Naive thymus-derived CD4-positive, alpha-beta T cell (primary cell): ENCODE measurements at regions not wholly inside any gene's neighbourhood (a gene's known extent, or its start where the extent isn't known, plus 50 kb on each side); places are given as distances from the start of the nearest gene placed in this dataset.

Experiments used
- ATAC-seq: fragments of 150-1000 bp; cut with Tn5 transposase; 2 replicates; pipeline ENCODE4 v1.10.0; 2021; ENCODE audit warnings: mild to moderate bottlenecking, moderate library complexity
- CTCF ChIA-PET: fragments of 350-600 bp; sonication (Branson Sonifier 250); formaldehyde crosslinking; loops from one replicate; lab custom pipeline; 2021; ENCODE audit warnings: antibody characterized with exemption; lab: Charles Lee
- POLR2A ChIA-PET: fragments of 350-600 bp; sonication (Branson Sonifier 250); formaldehyde crosslinking; loops from one replicate; lab custom pipeline; 2021; ENCODE audit warnings: antibody characterized with exemption, inconsistent platforms; lab: Charles Lee
- DNase-seq, 9 donors: peaks; one replicate each; pipeline versions ENCODE4 v3.0.0 to v3.0.0-alpha.2; 2020 to 2022; ENCODE audit warnings: mixed read lengths in 1 of 9
- H3K27ac ChIP-seq: one replicate; pipeline ENCODE4 v1.7.0; 2013; ENCODE audit warnings: mild to moderate bottlenecking, low read depth, low read length, moderate library complexity
- H3K27me3 ChIP-seq, 2 donors: one replicate each; pipeline ENCODE4 v1.7.0; 2013; ENCODE audit warnings: low read length in 2 of 2, mild to moderate bottlenecking in 2 of 2, moderate library complexity in 2 of 2; ENCODE audit not compliant: control insufficient read depth in 2 of 2, insufficient read depth in 2 of 2
- H3K36me3 ChIP-seq, 3 experiments: 1 replicate in 2 of 3; 2 replicates in 1 of 3; pipeline ENCODE4 v1.7.0; 2013; ENCODE audit warnings: low read length in 3 of 3, mild to moderate bottlenecking in 3 of 3, moderate library complexity in 1 of 3; ENCODE audit not compliant: insufficient read depth in 3 of 3, control insufficient read depth in 2 of 3
- H3K4me1 ChIP-seq, 2 donors: one replicate each; pipeline ENCODE4 v1.7.0; 2013; ENCODE audit warnings: low read length in 2 of 2, mild to moderate bottlenecking in 2 of 2, moderate library complexity in 1 of 2; ENCODE audit not compliant: control insufficient read depth in 2 of 2, insufficient read depth in 2 of 2
- H3K4me3 ChIP-seq: 2 replicates; pipeline ENCODE4 v1.7.0; 2013; ENCODE audit warnings: mild to moderate bottlenecking, low read length
- H3K9me3 ChIP-seq, 3 experiments: 1 replicate in 2 of 3; 2 replicates in 1 of 3; pipeline ENCODE4 v1.7.0; 2013; ENCODE audit warnings: low read length in 3 of 3; ENCODE audit not compliant: control insufficient read depth in 2 of 3
- H3K27ac Mint-ChIP-seq, 9 donors: one replicate each; pipeline ENCODE4 v1.8.0; 2020 to 2022; ENCODE audit warnings: mixed read lengths in 9 of 9, mild to moderate bottlenecking in 8 of 9, moderate library complexity in 5 of 9, inconsistent platforms in 2 of 9
- H3K27me3 Mint-ChIP-seq, 5 donors: one replicate each; pipeline ENCODE4 v1.8.0; 2021 to 2022; ENCODE audit warnings: mixed read lengths in 5 of 5, mild to moderate bottlenecking in 1 of 5
- H3K36me3 Mint-ChIP-seq, 5 donors: one replicate each; pipeline ENCODE4 v1.8.0; 2020 to 2022; ENCODE audit warnings: mixed read lengths in 5 of 5, mild to moderate bottlenecking in 3 of 5, inconsistent platforms in 1 of 5
- H3K4me1 Mint-ChIP-seq, 7 donors: one replicate each; pipeline ENCODE4 v1.8.0; 2020 to 2022; ENCODE audit warnings: mixed read lengths in 7 of 7, mild to moderate bottlenecking in 3 of 7, inconsistent platforms in 1 of 7
- H3K4me3 Mint-ChIP-seq, 10 donors: one replicate each; pipeline ENCODE4 v1.8.0; 2020 to 2022; ENCODE audit warnings: mild to moderate bottlenecking in 10 of 10, mixed read lengths in 10 of 10, moderate library complexity in 6 of 10, inconsistent platforms in 2 of 10
- H3K9me3 Mint-ChIP-seq, 11 donors: one replicate each; pipeline ENCODE4 v1.8.0; 2020 to 2022; ENCODE audit warnings: mixed read lengths in 11 of 11, mild to moderate bottlenecking in 4 of 11, inconsistent platforms in 1 of 11, moderate library complexity in 1 of 11
- intact Hi-C, 2 donors: fragments of 100-400 bp; cut with micrococcal nuclease; formaldehyde crosslinking; loops; one replicate each; pipeline ENCODE4 v1.15.1; 2023

DNA sequence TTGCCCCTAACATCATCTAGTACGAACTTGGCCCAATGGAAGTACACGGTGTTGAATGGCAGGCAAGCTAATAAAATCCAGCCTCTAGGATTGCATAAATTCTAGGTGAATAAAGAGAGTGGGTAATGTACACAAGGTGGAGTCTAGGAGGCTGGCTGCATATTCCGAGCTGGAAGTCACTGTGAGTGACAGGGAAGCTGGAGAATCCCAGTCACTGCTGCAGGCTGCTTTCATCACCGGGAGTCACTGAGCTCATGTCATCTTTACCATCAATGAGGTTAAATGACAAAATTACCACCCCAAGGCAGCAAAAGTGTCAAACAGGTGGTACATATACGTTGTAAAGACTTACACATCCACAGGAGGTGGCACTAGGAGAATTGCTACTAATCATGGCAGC, 91.3 kb upstream of the HMHB1 start:
- intact Hi-C loops, result no loop called here
- no peaks in the 10 kb centered on the region for H3K4me1 ChIP-seq
- H3K27me3 Mint-ChIP-seq, result peaks cover 0 to 14% (median 10%) of the 10 kb centered on the region in 5 donors
- peaks cover 0 to 13% (median 6%) of the 10 kb centered on the region in 5 donors for H3K36me3 Mint-ChIP-seq
- ChIA-PET POLR2A (no interaction called here), CTCF (no interaction called here)
- H3K36me3 ChIP-seq, result no peaks in the 10 kb centered on the region
- H3K27ac ChIP-seq, result no peak overlapping the region
- DNase-seq, result no peak
- peaks cover 7 to 24% (median 13%) of the 10 kb centered on the region in 11 donors for H3K9me3 Mint-ChIP-seq
- no peaks in the 10 kb centered on the region for H3K9me3 ChIP-seq
- H3K27ac Mint-ChIP-seq, result no peak overlapping the region
- no peak for ATAC-seq
- no peaks in the 10 kb centered on the region for H3K4me1 Mint-ChIP-seq
- H3K4me3 ChIP-seq, result no peak overlapping the region
- no peaks in the 10 kb centered on the region for H3K27me3 ChIP-seq
- H3K4me3 Mint-ChIP-seq, result no peak overlapping the region

DNA sequence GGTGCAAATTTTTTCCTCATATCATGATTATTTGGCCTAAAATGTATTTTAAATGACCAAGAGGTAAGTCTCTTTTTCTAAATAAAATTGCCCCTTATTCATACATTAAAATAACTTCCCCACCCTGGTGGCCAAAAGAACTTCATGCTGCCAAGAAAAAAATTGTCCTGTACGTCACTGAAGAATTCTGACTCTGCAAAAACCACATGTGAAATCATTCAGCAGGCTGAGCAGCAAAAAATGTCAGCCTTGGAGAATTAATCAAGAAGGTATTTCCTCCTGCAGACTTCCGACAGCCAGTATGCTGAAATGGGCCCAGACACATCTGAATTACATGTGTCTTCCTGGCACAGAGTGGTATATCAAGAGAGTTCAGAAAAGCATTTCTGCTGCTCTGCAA, 94.6 kb upstream of the HMHB1 start:
- no peak for DNase-seq
- ChIA-PET CTCF (no interaction called here), POLR2A (no interaction called here)
- Histone ChIP-seq H3K36me3 (no peaks in the 10 kb centered on the region), H3K9me3 (no peaks in the 10 kb centered on the region), H3K4me3 (no peak overlapping the region), H3K4me1 (no peaks in the 10 kb centered on the region), H3K27me3 (no peaks in the 10 kb centered on the region), H3K27ac (no peak overlapping the region)
- Mint-ChIP-seq H3K27me3 (peaks cover 0 to 8% (median 0%) of the 10 kb centered on the region in 5 donors), H3K4me1 (no peaks in the 10 kb centered on the region), H3K27ac (no peak overlapping the region), H3K4me3 (no peak overlapping the region), H3K36me3 (no peaks in the 10 kb centered on the region), H3K9me3 (peaks cover 0 to 2% (median 0%) of the 10 kb centered on the region in 11 donors)
- intact Hi-C loops, result no loop called here
- no peak for ATAC-seq

DNA sequence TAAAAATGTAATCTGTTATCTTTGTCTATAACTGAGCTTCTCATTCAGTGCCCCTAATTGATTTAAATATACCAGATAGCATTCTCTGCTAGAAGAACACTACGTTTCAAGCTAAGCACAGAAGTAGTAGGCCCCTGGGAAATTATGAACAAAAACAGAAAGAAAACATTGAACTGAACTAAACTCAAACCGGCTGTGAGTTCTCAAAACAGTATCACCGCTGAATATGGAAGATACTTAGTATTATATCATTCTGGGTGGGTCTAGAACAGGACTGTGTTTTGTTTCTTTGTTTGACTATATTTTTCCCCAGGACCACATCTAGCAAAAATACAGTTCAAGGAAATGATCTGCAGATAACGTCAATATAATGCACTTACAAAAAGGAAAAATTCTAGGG, 95.1 kb upstream of the HMHB1 start:
- Mint-ChIP-seq H3K27me3 (peaks cover 0 to 4% (median 0%) of the 10 kb centered on the region in 5 donors), H3K27ac (no peak overlapping the region), H3K4me3 (no peak overlapping the region), H3K9me3 (peaks cover 0 to 2% (median 0%) of the 10 kb centered on the region in 11 donors), H3K4me1 (no peaks in the 10 kb centered on the region), H3K36me3 (no peaks in the 10 kb centered on the region)
- no peak overlapping the region for H3K27ac ChIP-seq
- ChIA-PET POLR2A (no interaction called here), CTCF (no interaction called here)
- no peaks in the 10 kb centered on the region for H3K9me3 ChIP-seq
- no peaks in the 10 kb centered on the region for H3K4me1 ChIP-seq
- no peaks in the 10 kb centered on the region for H3K27me3 ChIP-seq
- H3K4me3 ChIP-seq, result no peak overlapping the region
- DNase-seq, result no peak
- ATAC-seq, result no peak
- intact Hi-C loops, result no loop called here
- H3K36me3 ChIP-seq, result no peaks in the 10 kb centered on the region

DNA sequence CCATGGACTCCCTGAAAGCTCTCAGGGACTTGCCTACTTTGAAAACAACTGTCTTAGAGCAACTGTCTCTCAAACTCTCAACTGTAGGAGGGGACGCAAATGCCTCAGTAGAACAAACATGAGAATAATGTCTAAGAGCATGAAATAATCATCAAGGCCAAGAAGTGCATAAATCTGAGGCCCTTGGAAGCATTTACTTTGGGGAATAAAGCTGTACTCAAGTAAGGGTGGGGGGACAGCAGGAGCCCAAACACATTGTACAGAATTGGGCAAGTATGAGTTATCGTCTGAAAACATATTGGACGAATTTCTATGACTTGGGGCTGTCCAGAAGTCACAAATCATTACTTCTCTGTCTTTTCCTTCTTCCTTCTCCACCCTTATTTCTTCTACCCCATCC, 96.3 kb upstream of the HMHB1 start:
- no peaks in the 10 kb centered on the region for H3K4me1 ChIP-seq
- H3K27me3 Mint-ChIP-seq, result no peaks in the 10 kb centered on the region
- DNase-seq (no peak), ATAC-seq (no peak)
- no peak overlapping the region for H3K27ac Mint-ChIP-seq
- ChIA-PET CTCF (no interaction called here), POLR2A (no interaction called here)
- no peak overlapping the region for H3K4me3 ChIP-seq
- H3K9me3 Mint-ChIP-seq, result no peaks in the 10 kb centered on the region
- no peaks in the 10 kb centered on the region for H3K36me3 ChIP-seq
- H3K4me1 Mint-ChIP-seq, result no peaks in the 10 kb centered on the region
- H3K27ac ChIP-seq, result no peak overlapping the region
- intact Hi-C loops, result no loop called here
- no peaks in the 10 kb centered on the region for H3K9me3 ChIP-seq
- H3K27me3 ChIP-seq, result no peaks in the 10 kb centered on the region
- no peaks in the 10 kb centered on the region for H3K36me3 Mint-ChIP-seq
- no peak overlapping the region for H3K4me3 Mint-ChIP-seq

DNA sequence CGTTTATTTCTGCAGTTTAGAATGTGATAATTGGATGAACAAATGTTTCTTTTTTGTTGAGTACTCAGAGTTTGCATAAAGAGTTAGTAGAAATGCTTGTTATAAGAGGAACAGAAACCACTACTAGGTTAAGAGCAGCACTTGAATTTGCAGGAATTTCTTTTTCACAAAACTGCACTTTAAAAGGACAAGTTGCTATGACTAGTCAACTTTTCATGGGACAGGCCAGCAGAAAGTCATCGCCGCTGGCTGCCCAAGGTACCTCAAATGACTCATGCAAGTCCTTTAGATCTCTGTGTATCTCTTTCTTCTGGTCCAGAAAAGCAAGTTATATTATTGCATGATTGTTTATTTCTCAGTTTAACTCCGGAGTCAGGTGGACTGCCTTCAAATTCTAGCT, 97.3 kb upstream of the HMHB1 start:
- ChIA-PET CTCF (no interaction called here), POLR2A (no interaction called here)
- Histone ChIP-seq H3K27ac (no peak overlapping the region), H3K4me3 (no peak overlapping the region), H3K27me3 (no peaks in the 10 kb centered on the region), H3K4me1 (no peaks in the 10 kb centered on the region), H3K36me3 (no peaks in the 10 kb centered on the region), H3K9me3 (no peaks in the 10 kb centered on the region)
- H3K27me3 Mint-ChIP-seq, result no peaks in the 10 kb centered on the region
- H3K9me3 Mint-ChIP-seq, result no peaks in the 10 kb centered on the region
- no peak for DNase-seq
- intact Hi-C loops, result no loop called here
- no peak overlapping the region for H3K4me3 Mint-ChIP-seq
- H3K36me3 Mint-ChIP-seq, result no peaks in the 10 kb centered on the region
- H3K27ac Mint-ChIP-seq, result no peak overlapping the region
- no peaks in the 10 kb centered on the region for H3K4me1 Mint-ChIP-seq
- ATAC-seq, result peak; percentile 14

DNA sequence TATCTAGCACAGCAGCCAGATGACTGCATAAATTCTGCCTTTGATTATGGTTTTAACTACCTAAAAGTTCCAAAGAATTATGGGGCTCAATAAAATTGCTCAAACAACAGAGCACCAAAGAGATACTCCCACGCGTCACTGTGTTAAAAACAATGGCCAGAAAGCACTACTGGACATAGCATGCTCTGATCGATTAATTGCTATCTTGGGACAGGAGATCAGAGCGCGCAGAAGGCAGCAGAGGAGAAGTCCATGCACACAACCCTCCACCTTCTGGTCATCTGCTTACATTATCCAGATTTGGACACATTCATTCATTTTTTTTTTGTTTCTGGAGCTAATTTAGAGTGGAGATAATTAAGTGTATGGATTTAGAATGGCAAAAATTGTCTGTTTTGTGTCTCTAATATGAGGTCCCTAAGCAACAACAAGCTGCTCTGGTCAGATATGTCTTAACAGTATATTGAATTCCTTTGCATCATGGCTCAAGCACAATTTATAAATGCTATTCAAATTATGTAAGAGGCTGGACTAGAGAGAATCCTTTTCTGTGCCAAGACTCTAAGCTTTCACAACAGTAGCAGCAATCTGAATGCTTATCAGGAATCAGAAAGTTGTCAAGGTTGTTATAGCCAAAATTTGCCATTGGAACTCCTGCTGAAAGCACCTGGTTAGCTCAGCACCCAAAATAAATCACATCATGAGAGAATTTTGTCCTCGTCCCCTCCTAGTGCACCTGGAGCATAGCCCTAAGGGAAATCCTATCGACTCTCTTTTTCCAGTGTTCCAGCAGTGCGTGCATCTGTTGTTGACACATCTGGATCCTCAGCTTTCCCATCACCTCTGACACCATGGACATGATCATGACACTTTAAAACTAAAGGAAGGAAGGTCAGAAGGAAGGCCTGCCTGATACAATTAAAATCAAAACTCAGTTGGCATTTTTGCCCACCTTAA, 98.6 kb upstream of the HMHB1 start:
- Histone ChIP-seq H3K4me1 (no peaks in the 10 kb centered on the region), H3K4me3 (no peak overlapping the region), H3K9me3 (no peaks in the 10 kb centered on the region), H3K36me3 (no peaks in the 10 kb centered on the region), H3K27me3 (no peaks in the 10 kb centered on the region), H3K27ac (no peak overlapping the region)
- no peaks in the 10 kb centered on the region for H3K4me1 Mint-ChIP-seq
- DNase-seq, result no peak
- H3K27ac Mint-ChIP-seq, result no peak overlapping the region
- ATAC-seq, result no peak
- peaks cover 0 to 6% (median 3%) of the 10 kb centered on the region in 5 donors for H3K27me3 Mint-ChIP-seq
- no peak overlapping the region for H3K4me3 Mint-ChIP-seq
- H3K36me3 Mint-ChIP-seq, result no peaks in the 10 kb centered on the region
- H3K9me3 Mint-ChIP-seq, result no peaks in the 10 kb centered on the region
- intact Hi-C loops, result no loop called here
- CTCF ChIA-PET, result no interaction called here
- POLR2A ChIA-PET, result no interaction called here

DNA sequence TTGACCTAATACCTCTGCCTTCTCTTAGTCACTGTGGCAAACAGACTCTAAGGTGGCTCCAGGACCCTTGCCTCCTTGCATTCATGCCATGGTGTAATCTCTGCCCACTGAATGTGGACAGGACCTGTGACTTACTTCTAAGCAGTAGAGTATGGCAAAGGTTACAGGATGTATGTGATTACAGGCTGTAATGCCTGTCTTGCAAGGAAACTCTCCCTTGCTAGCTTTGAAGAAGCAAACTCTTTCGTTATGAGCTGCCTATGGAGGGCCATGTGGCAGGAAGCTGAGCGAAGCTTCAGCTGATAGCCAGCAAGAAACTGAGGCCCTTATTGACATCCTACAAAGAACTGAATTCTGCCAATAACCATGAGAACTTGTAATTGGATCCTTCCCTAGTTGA, 103.3 kb upstream of the HMHB1 start:
- no peak overlapping the region for H3K27ac Mint-ChIP-seq
- peaks cover 0 to 2% (median 0%) of the 10 kb centered on the region in 11 donors for H3K9me3 Mint-ChIP-seq
- DNase-seq (no peak), ATAC-seq (no peak)
- Histone ChIP-seq H3K36me3 (no peaks in the 10 kb centered on the region), H3K27ac (no peak overlapping the region), H3K4me3 (no peak overlapping the region), H3K27me3 (no peaks in the 10 kb centered on the region), H3K9me3 (no peaks in the 10 kb centered on the region), H3K4me1 (no peaks in the 10 kb centered on the region)
- no peaks in the 10 kb centered on the region for H3K4me1 Mint-ChIP-seq
- H3K27me3 Mint-ChIP-seq, result peaks cover 3 to 23% (median 7%) of the 10 kb centered on the region in 5 donors
- intact Hi-C loops, result no loop called here
- ChIA-PET CTCF (no interaction called here), POLR2A (interaction anchor here (0.7 kb wide), 1 partner anchor 436 kb away, joined by 3 read pairs; no protein-coding TSS in a partner anchor)
- H3K4me3 Mint-ChIP-seq, result no peak overlapping the region
- peaks cover 0 to 1% (median 0%) of the 10 kb centered on the region in 5 donors for H3K36me3 Mint-ChIP-seq
